OCI-LY7 (cell line): ENCODE measurements at regions not wholly inside any gene's neighbourhood (a gene's known extent, or its start where the extent isn't known, plus 50 kb on each side); places are given as distances from the start of the nearest gene placed in this dataset.

Source experiments
- CTCF ChIP-seq: fragments of 200-600 bp; sonication (generic); conservative IDR thresholded peaks from 2 replicates; pipeline ENCODE4 v1.5.1; 2014; ENCODE audit warnings: mild to moderate bottlenecking, antibody characterized with exemption, low read length, moderate library complexity, mixed read lengths
- EZH2phosphoT487 ChIP-seq: fragments of 200-600 bp; sonication (generic); IDR thresholded peaks from 2 replicates; pipeline ENCODE4 v1.6.1; 2018; ENCODE audit warnings: low read depth, borderline replicate concordance, mild to moderate bottlenecking, mixed run types, antibody characterized with exemption, low read length, moderate library complexity, mixed read lengths

- TF ChIP-seq CTCF (0 out of 2 replicates have a peak, but pooled peaks have one; percentile 26), EZH2phosphoT487 (no peak)
Observed at GRCh38 chr2:71801969-71802368, 345.7 kb downstream of the CYP26B1 start.
